GM19438 (cell line): ENCODE measurements at regions not wholly inside any gene's neighbourhood (a gene's known extent, or its start where the extent isn't known, plus 50 kb on each side); places are given as distances from the start of the nearest gene placed in this dataset.
"Not testable (repeated sequence)": the region's sequence is repeated elsewhere in the genome, so short reads cannot be mapped to it uniquely, and the experiment has no call there.

Experiments
- ATAC-seq: cut with Tn5 transposase; IDR thresholded peaks from one replicate; pipeline ENCODE4 v1.9.1; 2021; ENCODE audit warnings: low read depth; ENCODE audit not compliant: unreplicated experiment

DNA sequence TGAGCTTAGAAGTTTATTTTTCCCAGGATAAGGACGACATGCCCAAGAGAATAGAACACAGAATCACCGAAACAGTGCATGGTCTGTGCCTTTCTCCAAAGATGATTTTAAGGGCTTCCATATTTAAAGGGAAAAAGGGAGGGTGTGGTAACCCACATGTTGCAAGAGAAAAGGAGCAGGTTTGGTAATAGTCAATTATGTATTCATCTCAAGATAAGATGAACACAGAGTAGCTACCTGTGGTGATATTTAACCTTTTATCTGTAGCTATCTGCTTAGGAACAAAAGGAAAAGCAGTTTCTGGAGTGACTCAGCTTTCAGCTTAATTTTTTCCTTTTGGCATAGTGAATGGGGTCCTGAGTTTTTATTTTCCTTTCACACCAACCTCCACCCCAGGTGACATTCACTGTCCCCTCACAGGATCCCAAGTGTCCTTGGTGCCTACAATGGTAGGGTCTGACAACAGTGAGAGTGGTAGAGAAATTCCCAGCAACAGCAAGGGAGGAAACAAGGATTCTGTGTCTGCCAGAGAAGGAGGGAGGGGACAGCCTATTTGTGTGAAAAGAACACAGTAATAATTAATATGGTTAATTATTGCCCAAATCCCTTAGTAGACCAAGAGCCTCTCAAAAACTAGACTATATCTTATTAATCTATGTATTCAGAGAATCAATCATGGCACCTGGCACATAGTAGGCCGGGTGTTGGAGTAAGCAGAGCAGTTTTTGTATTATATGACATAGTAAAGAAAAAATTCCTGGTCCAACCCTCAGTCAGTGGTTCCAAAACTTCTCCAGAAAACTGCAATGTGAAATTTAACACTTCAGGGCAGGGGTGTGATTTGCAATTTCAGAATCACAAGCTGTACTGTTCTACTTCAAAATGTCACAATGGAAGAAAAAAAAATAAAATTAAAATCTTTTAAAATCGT is 154.5 kb downstream of the PHLDA1 start:
- ATAC-seq, result no peak

DNA sequence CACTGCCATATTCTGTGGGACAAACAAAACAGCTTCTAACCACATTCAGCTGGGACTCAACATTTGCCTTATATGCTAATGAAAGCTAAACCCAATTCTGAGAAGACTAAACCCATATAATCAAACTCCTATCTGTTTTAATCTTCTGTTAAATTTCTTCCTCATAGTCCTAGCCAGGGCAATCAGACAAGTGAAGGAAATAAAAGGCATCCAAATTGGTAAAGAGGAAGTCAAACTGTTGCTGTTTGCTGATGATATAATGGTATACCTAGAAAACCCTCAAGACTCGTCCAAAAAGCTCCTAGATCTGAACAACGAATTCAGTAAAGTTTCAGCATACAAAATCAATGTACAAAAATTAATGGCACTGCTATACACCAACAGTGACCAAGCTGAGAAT is 157.1 kb downstream of the PHLDA1 start:
- no peak for ATAC-seq

DNA sequence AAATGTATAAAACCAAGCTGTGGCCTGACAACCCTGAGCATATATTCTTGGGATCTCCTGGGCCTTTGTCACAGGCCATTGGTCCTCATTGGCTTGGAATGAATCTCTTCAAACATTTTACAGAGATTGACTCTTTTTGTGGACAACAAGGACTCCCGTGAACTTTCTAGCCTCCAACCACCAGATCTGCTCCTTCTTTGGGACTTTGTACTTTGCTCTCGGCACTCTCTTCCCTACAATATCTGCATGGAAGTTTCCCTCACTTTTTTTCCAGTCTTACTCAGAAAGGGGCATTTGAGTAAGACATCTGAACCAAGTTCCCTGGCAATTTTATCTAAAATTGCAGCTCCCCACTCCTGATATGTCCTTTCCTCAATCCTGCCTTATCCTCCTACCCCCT is 158.8 kb downstream of the PHLDA1 start:
- no peak for ATAC-seq

DNA sequence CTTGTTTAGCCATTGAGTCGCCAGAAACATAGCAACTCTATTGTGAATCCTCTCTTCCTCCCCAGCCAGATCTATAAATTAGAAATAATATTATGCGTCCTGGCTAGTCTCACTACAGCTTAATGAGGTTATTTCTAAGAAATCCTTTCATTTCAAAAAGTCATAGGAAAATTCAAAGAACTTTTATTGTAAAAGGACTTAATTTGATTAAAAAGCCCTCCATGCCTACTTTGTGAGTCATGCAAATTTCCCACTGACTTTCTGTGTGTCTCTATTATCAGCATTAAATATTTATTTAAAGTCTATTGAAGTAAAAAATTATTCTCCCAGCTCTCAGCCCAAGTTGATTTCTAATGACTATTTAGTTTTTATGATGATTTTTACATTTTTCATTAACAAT is 160.7 kb downstream of the PHLDA1 start:
- no peak for ATAC-seq

DNA sequence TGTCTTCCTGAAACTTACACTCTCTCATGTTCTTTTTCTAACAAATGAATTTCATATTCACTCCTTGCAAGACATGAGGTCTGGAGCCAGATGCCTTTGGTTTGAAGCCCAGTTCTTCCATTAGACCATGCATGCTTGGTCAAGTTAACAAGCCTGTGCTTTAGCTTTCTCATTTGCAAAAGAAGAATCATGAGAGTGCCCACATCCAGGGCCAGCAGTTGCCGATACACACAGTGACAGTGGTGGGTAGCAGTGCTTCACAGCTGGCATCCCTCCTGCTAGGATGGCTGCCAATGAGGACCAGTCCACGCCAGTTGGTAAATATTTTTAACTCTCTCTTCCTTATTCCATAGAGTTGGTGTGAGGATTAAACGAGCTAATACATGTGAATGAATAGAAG is 163.1 kb downstream of the PHLDA1 start:
- ATAC-seq, result no peak

DNA sequence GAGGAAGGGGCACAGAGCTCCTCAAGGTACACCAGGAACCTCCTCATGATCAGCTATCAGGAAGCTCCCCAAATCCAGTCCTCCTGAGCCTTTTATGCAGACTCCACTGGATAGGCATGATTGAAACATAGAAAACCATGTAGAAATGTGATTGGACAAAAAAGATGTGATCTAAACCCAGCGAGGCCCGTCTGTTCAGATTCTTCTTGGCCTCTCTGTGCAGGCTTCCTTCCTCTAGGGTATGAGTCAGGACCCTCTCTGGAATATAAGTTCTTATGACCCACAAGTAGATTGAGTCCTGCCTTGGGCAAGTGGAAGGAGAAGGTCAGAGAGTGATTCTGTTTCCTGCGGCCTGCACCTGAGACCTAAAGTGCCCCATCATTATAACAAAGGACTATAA is 166.3 kb downstream of the PHLDA1 start:
- no peak for ATAC-seq

DNA sequence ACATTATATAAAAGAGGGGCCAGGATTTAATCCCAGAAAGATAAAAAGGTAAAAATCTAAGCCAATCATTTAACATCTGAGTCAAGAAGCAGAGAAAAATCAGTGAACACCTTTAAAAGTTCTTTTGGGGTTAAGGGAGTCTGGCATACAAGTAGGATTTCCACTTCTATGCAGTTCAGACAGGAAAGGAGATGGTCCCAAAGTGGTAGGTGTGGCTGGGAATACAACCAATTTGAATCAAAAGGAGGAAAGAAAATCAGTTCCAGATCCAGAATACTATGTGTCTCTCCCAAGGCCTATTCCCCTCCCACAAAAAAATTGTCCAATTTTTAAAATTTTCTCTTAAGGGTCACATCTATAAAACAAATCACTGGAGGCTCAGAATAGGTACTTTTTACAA is 167.4 kb downstream of the PHLDA1 start:
- ATAC-seq, result no peak

DNA sequence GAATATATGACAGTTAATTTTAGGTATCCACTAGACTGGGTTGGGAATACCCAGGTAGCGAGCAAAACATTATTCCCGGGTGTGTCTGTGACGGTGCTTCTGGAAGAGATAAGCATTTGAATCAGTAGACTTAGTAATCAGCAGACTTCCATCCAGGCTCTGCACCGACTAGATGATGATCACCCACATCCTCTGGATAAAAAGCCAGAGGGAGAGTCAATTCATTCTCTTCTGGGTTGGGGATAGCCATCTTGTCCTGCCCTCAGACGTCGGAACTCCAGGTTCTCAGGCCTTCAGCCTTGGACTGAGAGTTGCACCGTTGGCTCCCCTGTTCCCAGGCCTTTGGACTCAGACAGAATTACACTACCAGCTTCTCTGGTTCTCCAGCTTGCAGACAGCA is 168.0 kb downstream of the PHLDA1 start:
- ATAC-seq, result no peak

DNA sequence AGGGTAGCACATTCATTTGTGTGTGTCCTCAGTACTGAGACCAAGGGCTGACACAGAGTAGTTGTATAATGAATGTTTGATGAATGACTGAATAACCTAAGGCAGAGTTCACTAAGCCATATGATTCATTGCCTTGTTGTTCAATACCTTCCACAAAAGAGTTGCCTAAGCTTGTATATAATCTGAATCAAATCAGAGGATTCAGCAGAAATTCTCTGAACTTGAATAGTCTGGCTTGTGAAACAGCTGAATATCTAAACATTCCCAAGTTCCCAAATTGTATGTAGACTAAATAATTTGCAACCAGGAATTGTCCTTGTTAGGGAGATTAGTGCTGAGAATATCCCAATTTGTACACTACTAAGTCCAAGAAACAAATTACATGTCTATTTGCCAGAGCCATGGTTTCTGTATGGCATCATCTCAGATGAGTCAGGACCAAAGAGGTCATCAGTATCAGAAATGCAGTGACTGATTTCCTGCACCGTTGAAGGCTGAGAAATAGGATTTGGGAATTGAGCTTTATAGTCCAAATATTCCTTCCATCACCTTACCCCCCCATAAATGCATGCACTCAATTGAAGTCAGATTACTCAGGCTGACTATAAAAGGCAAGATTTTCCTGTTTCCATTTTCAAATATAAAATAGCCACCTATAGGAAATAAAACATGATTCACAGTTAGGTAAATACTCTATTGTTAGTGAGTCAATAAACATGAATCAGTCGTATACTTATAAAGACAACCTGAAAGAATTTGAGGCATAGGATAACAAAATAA is 168.7 kb downstream of the PHLDA1 start:
- no peak for ATAC-seq

DNA sequence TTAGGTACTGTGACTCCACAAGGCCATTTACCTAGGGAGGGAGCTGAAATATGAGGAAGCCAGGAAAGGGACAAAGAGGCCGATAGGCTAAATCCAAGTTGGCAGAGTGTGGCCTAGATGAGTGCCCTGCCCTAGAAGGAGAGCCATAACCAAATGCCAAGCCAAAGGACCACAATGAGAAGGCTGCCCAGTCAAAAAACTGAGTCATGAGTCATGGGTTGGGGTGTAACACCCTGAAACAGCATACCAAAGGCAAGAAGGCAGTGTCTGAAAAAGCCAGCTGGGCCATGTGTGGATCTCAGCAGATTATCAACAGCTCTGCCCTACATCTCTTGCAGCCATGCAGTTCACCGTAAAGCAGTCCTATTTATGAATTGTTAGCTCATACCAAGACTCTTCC is 171.7 kb downstream of the PHLDA1 start:
- no peak for ATAC-seq

DNA sequence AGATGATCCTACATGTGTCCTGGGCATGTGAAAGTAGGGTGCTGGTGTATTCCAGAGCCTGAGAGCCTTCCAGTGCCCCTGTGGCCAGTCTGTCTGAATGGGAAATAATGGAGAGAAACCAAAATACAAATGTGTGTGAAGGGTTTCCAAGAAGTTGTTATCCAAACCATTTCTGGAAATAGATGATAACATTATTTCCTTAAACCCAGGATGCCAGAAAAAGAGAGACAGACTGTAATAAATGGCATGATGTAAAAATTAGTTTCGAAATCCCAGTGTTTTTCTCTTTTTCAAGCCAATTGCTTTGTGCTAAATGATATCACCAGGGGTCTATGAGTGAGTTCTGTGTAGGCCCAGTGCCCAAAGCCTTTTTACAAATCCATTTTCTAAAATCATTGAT is 175.3 kb downstream of the PHLDA1 start:
- no peak for ATAC-seq

DNA sequence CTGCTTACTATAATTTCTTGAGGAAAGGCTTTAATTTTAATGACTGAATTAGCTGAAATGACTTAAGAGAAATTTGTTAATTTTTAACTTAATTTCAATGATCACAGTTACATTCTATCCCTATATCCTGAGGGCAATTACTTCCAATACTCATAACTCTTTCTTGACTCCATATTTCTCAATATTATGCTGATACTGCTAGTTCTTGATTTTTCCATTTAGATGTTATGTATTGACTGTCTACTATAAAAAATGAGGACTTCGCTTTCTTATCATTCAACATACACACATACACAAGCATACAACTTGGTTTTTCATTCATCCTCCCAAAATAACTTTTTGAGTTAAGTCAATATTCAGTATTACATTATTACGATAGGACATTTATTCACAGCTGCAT is 176.2 kb downstream of the PHLDA1 start:
- no peak for ATAC-seq

DNA sequence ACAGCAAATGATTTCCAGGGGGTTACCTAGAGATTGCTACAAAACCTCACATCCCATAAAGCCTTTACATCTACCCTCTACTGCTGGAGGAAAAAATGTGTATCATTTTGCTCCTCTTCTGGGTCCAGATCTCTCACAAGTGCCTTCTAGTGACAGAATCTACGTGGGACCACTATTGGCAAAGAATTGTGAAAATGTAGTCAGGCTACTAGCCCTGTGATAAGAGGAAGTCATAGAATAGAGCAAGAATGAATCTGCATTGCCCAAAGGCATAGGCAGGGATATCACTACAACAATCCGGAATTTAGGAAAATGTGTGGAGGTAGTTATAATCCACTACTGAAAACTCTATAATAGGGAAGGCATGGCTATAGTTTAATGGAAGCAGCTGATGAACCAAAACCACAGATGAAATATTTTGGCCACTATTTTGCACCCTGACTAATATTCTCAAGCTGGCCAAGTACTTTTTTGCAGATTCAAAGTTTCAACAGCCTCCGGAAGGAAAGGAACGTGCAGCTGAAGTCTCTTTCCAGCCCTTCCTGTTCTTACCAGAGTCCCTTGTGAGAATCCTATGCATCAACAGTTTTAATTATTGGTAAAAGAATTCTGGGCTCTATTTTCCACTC is 176.8 kb downstream of the PHLDA1 start:
- ATAC-seq, result no peak

DNA sequence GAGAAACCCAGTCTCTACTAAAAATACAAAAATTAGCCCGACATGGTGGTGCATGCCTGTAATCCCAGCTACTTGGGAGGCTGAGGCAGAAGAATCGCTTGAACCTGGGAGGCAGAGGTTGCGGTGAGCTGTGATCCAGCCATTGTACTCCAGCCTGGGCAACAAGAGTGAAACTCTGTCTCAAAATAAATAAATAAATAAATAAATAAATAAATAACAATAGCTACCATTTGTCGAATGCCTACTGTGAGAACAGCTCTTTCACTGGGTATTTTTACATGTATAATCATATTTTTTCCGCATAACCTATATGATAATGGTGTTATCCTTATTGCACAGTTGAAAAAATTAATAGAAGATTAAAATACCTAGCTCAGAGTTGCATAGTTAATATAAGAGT is 177.4 kb downstream of the PHLDA1 start:
- ATAC-seq, result not testable (repeated sequence)

DNA sequence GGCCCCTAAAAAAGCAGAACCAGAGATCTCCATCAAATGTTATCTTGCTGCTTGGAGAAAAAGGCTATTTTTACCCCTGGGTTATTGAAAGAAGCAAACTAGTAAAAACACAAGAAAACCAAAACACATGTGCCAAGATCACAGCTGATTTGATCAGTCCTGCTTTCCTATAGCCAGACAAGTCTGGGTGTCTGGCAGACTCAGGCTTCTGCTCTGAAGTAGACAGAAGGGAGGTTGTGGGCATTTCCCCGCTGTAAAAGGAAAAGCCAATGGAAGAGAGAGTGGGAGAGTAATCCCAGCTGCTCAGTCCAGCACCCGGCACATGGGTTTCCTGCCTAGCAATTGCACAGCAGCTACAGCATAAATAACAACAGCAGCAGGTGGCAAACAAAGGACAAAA is 177.9 kb downstream of the PHLDA1 start:
- ATAC-seq, result no peak

DNA sequence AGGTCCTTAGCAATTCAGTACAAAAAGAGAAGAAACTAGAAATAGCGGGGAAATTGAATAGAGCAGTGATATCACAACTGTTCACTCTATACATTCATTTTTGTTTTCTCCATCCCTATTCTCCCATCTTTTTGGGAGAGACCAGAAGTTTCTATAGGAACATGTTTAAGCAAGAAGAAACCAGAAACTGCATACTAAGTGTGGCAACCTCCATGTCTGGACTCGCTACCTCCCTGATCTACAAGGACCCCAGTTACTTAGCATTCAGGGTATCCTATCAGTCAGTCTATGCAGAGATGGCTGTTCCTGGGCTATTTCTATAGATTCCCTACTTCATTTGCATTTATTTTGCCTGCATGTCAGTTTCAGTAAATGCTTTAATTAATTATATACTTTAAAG is 178.6 kb downstream of the PHLDA1 start:
- no peak for ATAC-seq

DNA sequence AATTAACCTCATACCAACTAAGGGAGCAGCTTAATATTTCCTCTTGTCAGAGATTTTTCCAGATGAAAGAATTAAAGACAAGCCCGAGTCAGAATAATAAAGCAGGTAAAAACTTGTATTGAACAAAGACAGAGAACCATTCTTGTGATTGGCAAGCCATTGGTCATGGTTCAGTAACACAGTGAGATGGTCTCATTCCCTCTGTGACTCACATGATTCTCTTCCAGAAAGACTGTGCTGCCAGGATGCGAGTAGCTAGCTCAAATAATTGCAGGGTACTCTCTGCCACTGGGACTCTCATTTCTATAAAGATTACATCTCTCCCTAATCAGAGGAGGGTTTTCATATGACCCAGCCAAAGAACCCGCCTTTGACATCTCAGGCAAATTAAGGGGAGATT is 179.4 kb downstream of the PHLDA1 start:
- no peak for ATAC-seq

DNA sequence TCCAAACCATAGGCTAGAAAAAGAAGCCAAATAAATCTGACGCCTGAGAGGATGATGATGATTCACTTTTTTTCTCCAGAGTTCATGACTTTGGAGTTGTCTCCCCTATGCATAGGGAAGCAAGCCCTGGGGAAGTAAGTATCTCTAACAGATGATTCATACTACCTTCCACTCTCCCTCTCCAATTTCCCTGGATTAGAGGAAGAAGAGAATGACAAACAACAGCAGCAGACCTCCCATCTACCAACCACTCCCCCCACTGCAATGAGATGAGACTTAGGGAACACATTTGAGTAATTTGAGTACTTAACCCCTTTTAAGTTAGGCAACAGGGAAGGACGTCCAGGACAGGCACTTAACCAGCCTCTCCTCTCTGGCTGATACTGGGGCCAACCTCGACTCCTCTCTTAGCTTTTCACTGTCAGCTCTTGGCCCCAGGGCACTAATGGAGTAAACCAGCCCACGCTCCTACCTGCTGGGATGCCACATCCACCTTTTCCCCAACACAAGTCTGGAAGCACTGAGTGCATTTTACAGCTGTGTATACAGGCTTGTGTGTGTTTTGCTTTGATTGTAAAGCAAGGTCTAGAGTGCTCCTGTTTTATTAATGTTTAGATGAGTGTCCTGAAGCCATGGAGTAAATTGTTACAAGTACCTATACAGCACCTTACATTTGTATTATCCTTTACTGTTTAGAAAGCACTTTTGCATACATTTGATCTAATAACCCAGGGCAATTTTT is 180.7 kb downstream of the PHLDA1 start:
- ATAC-seq, result no peak

DNA sequence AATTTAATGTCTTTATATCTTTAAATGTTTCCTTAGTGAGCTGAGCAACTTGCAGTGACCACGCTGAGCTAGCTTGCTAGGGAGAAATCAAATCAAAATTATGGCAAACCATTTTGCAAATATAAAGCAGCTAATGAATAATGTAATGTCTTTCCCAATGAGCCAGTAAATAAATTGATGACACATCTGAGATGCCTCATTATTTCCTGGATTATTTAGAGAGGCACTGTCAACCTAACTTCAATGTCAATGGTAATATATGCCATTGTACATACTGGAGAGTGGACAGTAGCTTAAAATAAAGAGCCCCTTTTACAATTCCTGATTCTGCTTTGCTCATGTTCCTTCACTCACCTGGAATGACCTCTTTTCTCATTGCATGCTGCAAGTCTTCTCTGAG is 182.6 kb downstream of the PHLDA1 start:
- ATAC-seq, result no peak

DNA sequence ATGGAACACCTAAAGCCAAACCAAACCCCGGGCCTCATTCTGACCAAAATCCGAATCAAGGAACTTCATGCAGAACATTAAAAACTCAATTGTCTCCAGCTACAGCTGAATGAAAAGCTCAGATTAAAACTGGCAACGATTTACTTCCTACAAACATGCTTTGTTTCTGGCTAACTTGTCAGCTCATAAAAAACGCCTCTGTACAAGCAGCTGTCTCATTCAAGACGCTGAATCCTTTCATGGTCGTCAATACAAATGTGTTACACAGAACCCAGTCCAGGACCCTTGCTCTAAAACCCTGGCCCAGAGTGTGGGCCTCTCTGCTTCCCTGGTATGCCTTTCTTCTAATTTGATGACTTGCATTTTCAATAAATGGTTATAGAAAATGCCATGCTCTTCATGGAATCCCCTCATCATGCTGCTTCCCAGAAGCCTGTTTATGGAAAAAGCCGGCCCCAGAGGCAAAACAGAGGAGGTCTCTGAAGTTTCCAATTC is 183.1 kb downstream of the PHLDA1 start:
- no peak for ATAC-seq

DNA sequence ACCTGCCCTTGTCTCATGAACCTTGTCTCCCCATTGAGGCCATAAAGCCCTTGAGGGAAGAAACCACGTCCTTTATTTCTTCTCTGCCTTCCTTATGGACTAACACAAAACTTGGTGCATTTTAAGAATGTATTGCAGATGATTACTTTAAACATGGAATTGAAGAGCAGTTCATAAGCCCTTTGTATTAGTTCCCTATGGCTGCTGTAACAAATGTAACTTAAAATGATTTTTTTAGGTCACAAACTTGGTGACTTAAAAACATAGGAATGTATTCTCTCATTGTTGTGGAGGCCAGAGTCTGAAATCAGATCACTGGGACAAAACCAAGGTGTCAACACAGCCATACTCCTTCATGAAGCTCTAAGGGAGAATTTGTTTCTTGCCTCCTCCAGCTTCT is 185.5 kb downstream of the PHLDA1 start:
- ATAC-seq, result no peak
